22Rv1 (cell line): ENCODE measurements at regions not wholly inside any gene's neighbourhood (a gene's known extent, or its start where the extent isn't known, plus 50 kb on each side); places are given as distances from the start of the nearest gene placed in this dataset.

Experiments used
- ZFX ChIP-seq: fragments of 450-650 bp; IDR thresholded peaks from 2 replicates; pipeline ENCODE4 v1.6.1; 2017; ENCODE audit warnings: antibody characterized with exemption, borderline replicate concordance
- TF ChIP-seq, protein P1 (sequence below): fragments of 450-650 bp; IDR thresholded peaks from 2 replicates; pipeline ENCODE4 v1.5.1; 2017; ENCODE audit warnings: mild to moderate bottlenecking

DNA sequence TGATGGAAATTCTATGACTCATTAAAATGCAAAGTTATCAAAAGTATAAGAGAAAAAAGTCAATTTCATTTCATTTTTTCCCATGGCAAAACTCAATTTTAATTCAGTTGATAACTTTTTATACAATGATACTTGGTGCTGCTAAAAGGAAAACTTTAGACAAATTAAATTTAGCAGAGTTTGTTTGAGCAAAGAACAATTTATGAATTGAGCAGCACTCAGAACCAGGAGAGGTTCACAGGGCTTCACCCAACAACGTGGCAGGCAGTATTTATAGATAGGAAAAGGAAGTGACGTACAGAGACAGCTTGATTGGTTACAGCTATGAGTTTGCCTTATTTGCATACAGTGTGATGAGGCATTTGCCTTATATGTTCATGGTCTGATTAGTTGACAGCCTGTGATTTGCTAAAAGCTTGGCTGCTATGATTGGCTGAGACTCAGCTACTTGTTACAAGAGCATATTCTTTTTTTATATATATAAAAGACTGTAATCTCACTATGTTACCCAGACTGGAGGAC lies 157.2 kb upstream of the CELF2 start:
- TF ChIP-seq, protein P1, sequence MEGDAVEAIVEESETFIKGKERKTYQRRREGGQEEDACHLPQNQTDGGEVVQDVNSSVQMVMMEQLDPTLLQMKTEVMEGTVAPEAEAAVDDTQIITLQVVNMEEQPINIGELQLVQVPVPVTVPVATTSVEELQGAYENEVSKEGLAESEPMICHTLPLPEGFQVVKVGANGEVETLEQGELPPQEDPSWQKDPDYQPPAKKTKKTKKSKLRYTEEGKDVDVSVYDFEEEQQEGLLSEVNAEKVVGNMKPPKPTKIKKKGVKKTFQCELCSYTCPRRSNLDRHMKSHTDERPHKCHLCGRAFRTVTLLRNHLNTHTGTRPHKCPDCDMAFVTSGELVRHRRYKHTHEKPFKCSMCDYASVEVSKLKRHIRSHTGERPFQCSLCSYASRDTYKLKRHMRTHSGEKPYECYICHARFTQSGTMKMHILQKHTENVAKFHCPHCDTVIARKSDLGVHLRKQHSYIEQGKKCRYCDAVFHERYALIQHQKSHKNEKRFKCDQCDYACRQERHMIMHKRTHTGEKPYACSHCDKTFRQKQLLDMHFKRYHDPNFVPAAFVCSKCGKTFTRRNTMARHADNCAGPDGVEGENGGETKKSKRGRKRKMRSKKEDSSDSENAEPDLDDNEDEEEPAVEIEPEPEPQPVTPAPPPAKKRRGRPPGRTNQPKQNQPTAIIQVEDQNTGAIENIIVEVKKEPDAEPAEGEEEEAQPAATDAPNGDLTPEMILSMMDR = no peak
- TF ChIP-seq ZFX = no peak
